ENCODE measurements at regions not wholly inside any gene's neighbourhood (a gene's known extent, or its start where the extent isn't known, plus 50 kb on each side); places are given as distances from the start of the nearest gene placed in this dataset.
A peak's percentile ranks its signal among the peaks of the same experiment; 100 is the strongest.

DNA sequence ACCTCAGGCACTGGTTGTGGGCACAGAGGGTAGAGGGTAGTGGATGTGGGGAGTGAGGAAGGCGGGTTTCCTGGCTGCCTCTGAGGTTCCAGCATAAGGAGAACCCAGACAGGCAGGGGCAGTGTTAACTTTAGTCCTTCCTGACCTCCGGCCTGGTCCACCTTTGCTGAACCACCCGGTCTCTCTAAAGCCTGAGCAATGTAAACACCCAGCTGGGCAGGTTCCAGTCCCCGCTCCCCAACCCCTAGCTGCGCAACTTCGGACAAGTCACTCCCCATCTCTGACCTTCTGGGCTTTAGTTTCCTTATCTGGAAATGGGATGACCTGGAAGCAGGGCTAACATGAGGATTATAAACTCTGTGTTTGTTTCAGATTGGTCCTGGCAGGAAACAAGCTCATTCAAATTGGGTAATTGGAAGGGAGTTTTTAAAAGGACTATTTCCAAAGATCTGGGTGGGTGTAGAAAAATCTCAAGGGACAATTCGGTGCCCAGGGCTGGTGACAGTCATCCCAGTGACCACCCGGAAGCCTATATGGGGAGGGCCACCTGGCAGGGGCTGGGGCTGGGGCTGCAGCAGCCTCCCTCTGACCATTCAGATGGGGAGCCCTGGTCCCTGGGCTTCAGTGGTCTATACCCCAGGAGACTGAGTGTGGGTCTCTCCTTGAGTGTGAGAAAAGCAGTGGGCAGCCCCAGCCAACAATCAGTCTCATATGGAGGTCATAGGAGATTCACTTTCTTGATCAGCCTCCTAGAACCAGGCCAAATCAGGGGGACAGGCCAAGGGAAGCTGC lies 108.3 kb upstream of the SYT13 start (continued):
- TF ChIP-seq, protein P1, sequence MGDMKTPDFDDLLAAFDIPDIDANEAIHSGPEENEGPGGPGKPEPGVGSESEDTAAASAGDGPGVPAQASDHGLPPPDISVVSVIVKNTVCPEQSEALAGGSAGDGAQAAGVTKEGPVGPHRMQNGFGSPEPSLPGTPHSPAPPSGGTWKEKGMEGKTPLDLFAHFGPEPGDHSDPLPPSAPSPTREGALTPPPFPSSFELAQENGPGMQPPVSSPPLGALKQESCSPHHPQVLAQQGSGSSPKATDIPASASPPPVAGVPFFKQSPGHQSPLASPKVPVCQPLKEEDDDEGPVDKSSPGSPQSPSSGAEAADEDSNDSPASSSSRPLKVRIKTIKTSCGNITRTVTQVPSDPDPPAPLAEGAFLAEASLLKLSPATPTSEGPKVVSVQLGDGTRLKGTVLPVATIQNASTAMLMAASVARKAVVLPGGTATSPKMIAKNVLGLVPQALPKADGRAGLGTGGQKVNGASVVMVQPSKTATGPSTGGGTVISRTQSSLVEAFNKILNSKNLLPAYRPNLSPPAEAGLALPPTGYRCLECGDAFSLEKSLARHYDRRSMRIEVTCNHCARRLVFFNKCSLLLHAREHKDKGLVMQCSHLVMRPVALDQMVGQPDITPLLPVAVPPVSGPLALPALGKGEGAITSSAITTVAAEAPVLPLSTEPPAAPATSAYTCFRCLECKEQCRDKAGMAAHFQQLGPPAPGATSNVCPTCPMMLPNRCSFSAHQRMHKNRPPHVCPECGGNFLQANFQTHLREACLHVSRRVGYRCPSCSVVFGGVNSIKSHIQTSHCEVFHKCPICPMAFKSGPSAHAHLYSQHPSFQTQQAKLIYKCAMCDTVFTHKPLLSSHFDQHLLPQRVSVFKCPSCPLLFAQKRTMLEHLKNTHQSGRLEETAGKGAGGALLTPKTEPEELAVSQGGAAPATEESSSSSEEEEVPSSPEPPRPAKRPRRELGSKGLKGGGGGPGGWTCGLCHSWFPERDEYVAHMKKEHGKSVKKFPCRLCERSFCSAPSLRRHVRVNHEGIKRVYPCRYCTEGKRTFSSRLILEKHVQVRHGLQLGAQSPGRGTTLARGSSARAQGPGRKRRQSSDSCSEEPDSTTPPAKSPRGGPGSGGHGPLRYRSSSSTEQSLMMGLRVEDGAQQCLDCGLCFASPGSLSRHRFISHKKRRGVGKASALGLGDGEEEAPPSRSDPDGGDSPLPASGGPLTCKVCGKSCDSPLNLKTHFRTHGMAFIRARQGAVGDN (CRISPR knock-in tag; IDR thresholded peaks at IDR 0.05), result peak; percentile 54
- TF ChIP-seq NFE2L1 (CRISPR knock-in tag; IDR thresholded peaks at IDR 0.05; ENCODE audit: borderline replicate concordance) (no peak), ZNF264 (CRISPR knock-in tag; IDR thresholded peaks at IDR 0.05) (no peak), SRSF1 (optimal IDR thresholded peaks at IDR 0.05; ENCODE audit: low read depth, low read length) (no peak), YEATS2 (CRISPR knock-in tag; IDR thresholded peaks at IDR 0.05; ENCODE audit: borderline replicate concordance) (no peak), DR1 (CRISPR knock-in tag; IDR thresholded peaks at IDR 0.05) (no peak), ZNF160 (CRISPR knock-in tag; IDR thresholded peaks at IDR 0.05) (no peak), PHF21A (CRISPR knock-in tag; IDR thresholded peaks at IDR 0.05) (peak; percentile 58; the same call in 1 of the 2 replicates), CAMTA2 (CRISPR knock-in tag; IDR thresholded peaks at IDR 0.05; ENCODE audit: borderline replicate concordance) (no peak), ZNF501 (CRISPR knock-in tag; IDR thresholded peaks at IDR 0.05) (no peak), FOXP1 (IDR thresholded peaks at IDR 0.05) (no peak), FOXP1 (CRISPR knock-in tag; IDR thresholded peaks at IDR 0.05) (0 out of 2 replicates have a peak, but pooled peaks have one; percentile 25), PHF8 (CRISPR knock-in tag; IDR thresholded peaks at IDR 0.05) (no peak), FOSL2 (CRISPR knock-in tag; IDR thresholded peaks at IDR 0.05) (no peak), PITX1 (CRISPR knock-in tag; IDR thresholded peaks at IDR 0.05) (peak; percentile 73; the same call in 1 of the 2 replicates)
- TF ChIP-seq, protein P2, sequence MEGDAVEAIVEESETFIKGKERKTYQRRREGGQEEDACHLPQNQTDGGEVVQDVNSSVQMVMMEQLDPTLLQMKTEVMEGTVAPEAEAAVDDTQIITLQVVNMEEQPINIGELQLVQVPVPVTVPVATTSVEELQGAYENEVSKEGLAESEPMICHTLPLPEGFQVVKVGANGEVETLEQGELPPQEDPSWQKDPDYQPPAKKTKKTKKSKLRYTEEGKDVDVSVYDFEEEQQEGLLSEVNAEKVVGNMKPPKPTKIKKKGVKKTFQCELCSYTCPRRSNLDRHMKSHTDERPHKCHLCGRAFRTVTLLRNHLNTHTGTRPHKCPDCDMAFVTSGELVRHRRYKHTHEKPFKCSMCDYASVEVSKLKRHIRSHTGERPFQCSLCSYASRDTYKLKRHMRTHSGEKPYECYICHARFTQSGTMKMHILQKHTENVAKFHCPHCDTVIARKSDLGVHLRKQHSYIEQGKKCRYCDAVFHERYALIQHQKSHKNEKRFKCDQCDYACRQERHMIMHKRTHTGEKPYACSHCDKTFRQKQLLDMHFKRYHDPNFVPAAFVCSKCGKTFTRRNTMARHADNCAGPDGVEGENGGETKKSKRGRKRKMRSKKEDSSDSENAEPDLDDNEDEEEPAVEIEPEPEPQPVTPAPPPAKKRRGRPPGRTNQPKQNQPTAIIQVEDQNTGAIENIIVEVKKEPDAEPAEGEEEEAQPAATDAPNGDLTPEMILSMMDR (CRISPR knock-in tag; IDR thresholded peaks at IDR 0.05), result no peak
- TF ChIP-seq, protein P3, sequence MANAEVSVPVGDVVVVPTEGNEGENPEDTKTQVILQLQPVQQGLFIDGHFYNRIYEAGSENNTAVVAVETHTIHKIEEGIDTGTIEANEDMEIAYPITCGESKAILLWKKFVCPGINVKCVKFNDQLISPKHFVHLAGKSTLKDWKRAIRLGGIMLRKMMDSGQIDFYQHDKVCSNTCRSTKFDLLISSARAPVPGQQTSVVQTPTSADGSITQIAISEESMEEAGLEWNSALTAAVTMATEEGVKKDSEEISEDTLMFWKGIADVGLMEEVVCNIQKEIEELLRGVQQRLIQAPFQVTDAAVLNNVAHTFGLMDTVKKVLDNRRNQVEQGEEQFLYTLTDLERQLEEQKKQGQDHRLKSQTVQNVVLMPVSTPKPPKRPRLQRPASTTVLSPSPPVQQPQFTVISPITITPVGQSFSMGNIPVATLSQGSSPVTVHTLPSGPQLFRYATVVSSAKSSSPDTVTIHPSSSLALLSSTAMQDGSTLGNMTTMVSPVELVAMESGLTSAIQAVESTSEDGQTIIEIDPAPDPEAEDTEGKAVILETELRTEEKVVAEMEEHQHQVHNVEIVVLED (CRISPR knock-in tag; IDR thresholded peaks at IDR 0.05; ENCODE audit: borderline replicate concordance), result no peak
- TF ChIP-seq, protein P4, sequence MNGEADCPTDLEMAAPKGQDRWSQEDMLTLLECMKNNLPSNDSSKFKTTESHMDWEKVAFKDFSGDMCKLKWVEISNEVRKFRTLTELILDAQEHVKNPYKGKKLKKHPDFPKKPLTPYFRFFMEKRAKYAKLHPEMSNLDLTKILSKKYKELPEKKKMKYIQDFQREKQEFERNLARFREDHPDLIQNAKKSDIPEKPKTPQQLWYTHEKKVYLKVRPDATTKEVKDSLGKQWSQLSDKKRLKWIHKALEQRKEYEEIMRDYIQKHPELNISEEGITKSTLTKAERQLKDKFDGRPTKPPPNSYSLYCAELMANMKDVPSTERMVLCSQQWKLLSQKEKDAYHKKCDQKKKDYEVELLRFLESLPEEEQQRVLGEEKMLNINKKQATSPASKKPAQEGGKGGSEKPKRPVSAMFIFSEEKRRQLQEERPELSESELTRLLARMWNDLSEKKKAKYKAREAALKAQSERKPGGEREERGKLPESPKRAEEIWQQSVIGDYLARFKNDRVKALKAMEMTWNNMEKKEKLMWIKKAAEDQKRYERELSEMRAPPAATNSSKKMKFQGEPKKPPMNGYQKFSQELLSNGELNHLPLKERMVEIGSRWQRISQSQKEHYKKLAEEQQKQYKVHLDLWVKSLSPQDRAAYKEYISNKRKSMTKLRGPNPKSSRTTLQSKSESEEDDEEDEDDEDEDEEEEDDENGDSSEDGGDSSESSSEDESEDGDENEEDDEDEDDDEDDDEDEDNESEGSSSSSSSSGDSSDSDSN (CRISPR knock-in tag; IDR thresholded peaks at IDR 0.05), result peak; percentile 45; the same call in 1 of the 2 replicates
